ENCODE measurements at regions not wholly inside any gene's neighbourhood (a gene's known extent, or its start where the extent isn't known, plus 50 kb on each side); places are given as distances from the start of the nearest gene placed in this dataset.

DNA sequence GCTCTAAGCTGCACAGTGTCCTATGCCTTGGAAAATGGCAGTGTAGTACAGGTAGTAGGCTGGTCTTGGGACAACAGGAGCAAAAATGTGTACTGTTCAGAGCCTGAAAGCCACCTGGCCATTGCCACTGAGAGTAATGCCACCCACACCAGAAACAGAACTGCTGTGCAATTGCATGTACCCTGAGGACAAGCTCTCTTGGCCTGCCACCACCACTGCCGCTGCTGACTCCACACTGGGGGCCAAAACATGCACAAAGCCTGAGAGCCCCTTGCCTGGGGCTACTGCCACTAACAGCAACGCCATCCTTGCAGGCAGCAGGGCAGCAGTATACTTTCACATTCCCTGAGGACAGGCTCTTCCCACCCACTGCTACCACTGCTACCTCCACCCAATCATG lies 251.9 kb upstream of the CDH12 start:
- TF ChIP-seq SIN3A (IDR thresholded peaks at IDR 0.05; ENCODE audit: borderline replicate concordance, insufficient read depth, low read length) (no peak), TAF1 (IDR thresholded peaks at IDR 0.05; ENCODE audit: borderline replicate concordance, insufficient read depth, low read length) (no peak), FOXP2 (optimal IDR thresholded peaks at IDR 0.05; ENCODE audit: borderline replicate concordance, extremely low read depth, extremely low read length, insufficient read depth) (no peak), POLR2AphosphoS5 (IDR thresholded peaks at IDR 0.05; ENCODE audit: low read depth, low read length) (no peak)
- TF ChIP-seq, protein P1, sequence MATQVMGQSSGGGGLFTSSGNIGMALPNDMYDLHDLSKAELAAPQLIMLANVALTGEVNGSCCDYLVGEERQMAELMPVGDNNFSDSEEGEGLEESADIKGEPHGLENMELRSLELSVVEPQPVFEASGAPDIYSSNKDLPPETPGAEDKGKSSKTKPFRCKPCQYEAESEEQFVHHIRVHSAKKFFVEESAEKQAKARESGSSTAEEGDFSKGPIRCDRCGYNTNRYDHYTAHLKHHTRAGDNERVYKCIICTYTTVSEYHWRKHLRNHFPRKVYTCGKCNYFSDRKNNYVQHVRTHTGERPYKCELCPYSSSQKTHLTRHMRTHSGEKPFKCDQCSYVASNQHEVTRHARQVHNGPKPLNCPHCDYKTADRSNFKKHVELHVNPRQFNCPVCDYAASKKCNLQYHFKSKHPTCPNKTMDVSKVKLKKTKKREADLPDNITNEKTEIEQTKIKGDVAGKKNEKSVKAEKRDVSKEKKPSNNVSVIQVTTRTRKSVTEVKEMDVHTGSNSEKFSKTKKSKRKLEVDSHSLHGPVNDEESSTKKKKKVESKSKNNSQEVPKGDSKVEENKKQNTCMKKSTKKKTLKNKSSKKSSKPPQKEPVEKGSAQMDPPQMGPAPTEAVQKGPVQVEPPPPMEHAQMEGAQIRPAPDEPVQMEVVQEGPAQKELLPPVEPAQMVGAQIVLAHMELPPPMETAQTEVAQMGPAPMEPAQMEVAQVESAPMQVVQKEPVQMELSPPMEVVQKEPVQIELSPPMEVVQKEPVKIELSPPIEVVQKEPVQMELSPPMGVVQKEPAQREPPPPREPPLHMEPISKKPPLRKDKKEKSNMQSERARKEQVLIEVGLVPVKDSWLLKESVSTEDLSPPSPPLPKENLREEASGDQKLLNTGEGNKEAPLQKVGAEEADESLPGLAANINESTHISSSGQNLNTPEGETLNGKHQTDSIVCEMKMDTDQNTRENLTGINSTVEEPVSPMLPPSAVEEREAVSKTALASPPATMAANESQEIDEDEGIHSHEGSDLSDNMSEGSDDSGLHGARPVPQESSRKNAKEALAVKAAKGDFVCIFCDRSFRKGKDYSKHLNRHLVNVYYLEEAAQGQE (IDR thresholded peaks at IDR 0.05; ENCODE audit: insufficient read depth in 1 of 2, low read depth in 2 of 2, low read length in 2 of 2) = no peak

DNA sequence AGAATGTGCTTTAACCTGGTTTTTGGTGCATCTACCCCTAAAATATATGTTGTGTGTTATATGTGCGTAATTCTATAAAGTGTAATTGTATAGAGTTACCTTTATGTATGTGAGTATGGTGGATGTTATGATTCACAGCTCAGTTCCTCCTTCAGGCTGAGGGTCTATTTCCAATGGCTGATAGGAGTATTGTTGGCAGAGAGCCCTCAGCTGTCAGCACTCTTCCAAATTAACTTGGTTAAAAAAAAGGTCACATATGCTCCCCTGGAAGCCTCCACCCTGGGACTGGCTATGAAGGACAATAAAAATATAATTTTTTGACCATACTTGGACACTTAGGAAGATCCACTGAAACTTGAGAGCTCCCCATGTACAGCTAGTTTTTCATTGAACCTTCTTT lies 250.4 kb upstream of the CDH12 start:
- TF ChIP-seq, protein P1 (IDR thresholded peaks at IDR 0.05; ENCODE audit: insufficient read depth in 1 of 2, low read depth in 2 of 2, low read length in 2 of 2) = no peak
- TF ChIP-seq TAF1 (IDR thresholded peaks at IDR 0.05; ENCODE audit: borderline replicate concordance, insufficient read depth, low read length) = no peak
- no peak for TF ChIP-seq POLR2AphosphoS5 (IDR thresholded peaks at IDR 0.05; ENCODE audit: low read depth, low read length)
- TF ChIP-seq SIN3A (IDR thresholded peaks at IDR 0.05; ENCODE audit: borderline replicate concordance, insufficient read depth, low read length) = no peak
- no peak for TF ChIP-seq FOXP2 (optimal IDR thresholded peaks at IDR 0.05; ENCODE audit: borderline replicate concordance, extremely low read depth, extremely low read length, insufficient read depth)

GRCh38 chr5:23089286-23089685 lies 236.1 kb upstream of the CDH12 start:
- TF ChIP-seq, protein P1 (IDR thresholded peaks at IDR 0.05; ENCODE audit: insufficient read depth in 1 of 2, low read depth in 2 of 2, low read length in 2 of 2) = no peak
- TF ChIP-seq TAF1 (IDR thresholded peaks at IDR 0.05; ENCODE audit: borderline replicate concordance, insufficient read depth, low read length) (no peak), POLR2AphosphoS5 (IDR thresholded peaks at IDR 0.05; ENCODE audit: low read depth, low read length) (no peak), SIN3A (IDR thresholded peaks at IDR 0.05; ENCODE audit: borderline replicate concordance, insufficient read depth, low read length) (no peak), FOXP2 (optimal IDR thresholded peaks at IDR 0.05; ENCODE audit: borderline replicate concordance, extremely low read depth, extremely low read length, insufficient read depth) (no peak)

- no peak for TF ChIP-seq POLR2AphosphoS5 (IDR thresholded peaks at IDR 0.05; ENCODE audit: low read depth, low read length)
- TF ChIP-seq, protein P1 (IDR thresholded peaks at IDR 0.05; ENCODE audit: insufficient read depth in 1 of 2, low read depth in 2 of 2, low read length in 2 of 2) = no peak
- no peak for TF ChIP-seq FOXP2 (optimal IDR thresholded peaks at IDR 0.05; ENCODE audit: borderline replicate concordance, extremely low read depth, extremely low read length, insufficient read depth)
- no peak for TF ChIP-seq TAF1 (IDR thresholded peaks at IDR 0.05; ENCODE audit: borderline replicate concordance, insufficient read depth, low read length)
- no peak for TF ChIP-seq SIN3A (IDR thresholded peaks at IDR 0.05; ENCODE audit: borderline replicate concordance, insufficient read depth, low read length)
Measured at GRCh38 chr5:23084815-23085214, 231.7 kb upstream of the CDH12 start.

- TF ChIP-seq SIN3A (IDR thresholded peaks at IDR 0.05; ENCODE audit: borderline replicate concordance, insufficient read depth, low read length) = no peak
- no peak for TF ChIP-seq TAF1 (IDR thresholded peaks at IDR 0.05; ENCODE audit: borderline replicate concordance, insufficient read depth, low read length)
- TF ChIP-seq POLR2AphosphoS5 (IDR thresholded peaks at IDR 0.05; ENCODE audit: low read depth, low read length) = no peak
- TF ChIP-seq FOXP2 (optimal IDR thresholded peaks at IDR 0.05; ENCODE audit: borderline replicate concordance, extremely low read depth, extremely low read length, insufficient read depth) = no peak
- TF ChIP-seq, protein P1 (IDR thresholded peaks at IDR 0.05; ENCODE audit: insufficient read depth in 1 of 2, low read depth in 2 of 2, low read length in 2 of 2) = no peak
Measured at GRCh38 chr5:23072179-23072578, 219.0 kb upstream of the CDH12 start.

Measured in PFSK-1 (cell line).